ENCODE measurements at regions not wholly inside any gene's neighbourhood (a gene's known extent, or its start where the extent isn't known, plus 50 kb on each side); places are given as distances from the start of the nearest gene placed in this dataset.

GRCh38 chr7:57482-58255 lies 134.7 kb upstream of the FAM20C start:
- ChIA-PET RAD21 (ENCODE audit: low non-redundant PET in 1 of 2, low total read pairs in 2 of 2, uncharacterized antibody in 2 of 2, unreplicated experiment in 2 of 2) (no interaction called here), CTCF (no interaction called here), POLR2A (no interaction called here)
- Histone ChIP-seq H3K4me3 (replicated peaks in 1 of 2; ENCODE audit: low read depth in 1 of 2, low read length in 2 of 2) (no peak overlapping the region), H3K79me2 (ENCODE audit: insufficient read depth, low read length) (no peaks in the 10 kb centered on the region), H2AFZ (ENCODE audit: low read depth, low read length, poor library complexity, severe bottlenecking) (no peak overlapping the region), H3K4me1 (ENCODE audit: control insufficient read depth in 1 of 2, insufficient read depth in 2 of 2, low read length in 2 of 2) (no peaks in the 10 kb centered on the region), H3K9ac (ENCODE audit: low read length) (no peak overlapping the region), H3K27ac (ENCODE audit: low read depth, low read length) (no peak overlapping the region), H3K4me2 (ENCODE audit: low read length) (no peak overlapping the region), H3K36me3 (ENCODE audit: control insufficient read depth in 1 of 2, insufficient read depth in 2 of 2, low read length in 2 of 2) (no peaks in the 10 kb centered on the region), H3K9me2 (ENCODE audit: insufficient read depth) (no peaks in the 10 kb centered on the region), H3K9me3 (ENCODE audit: control insufficient read depth in 1 of 2, insufficient read depth in 1 of 2, low read depth in 1 of 2, low read length in 2 of 2) (no peaks in the 10 kb centered on the region), H3K27me3 (ENCODE audit: insufficient read depth, low read length) (no peaks in the 10 kb centered on the region), H4K20me1 (ENCODE audit: insufficient read depth) (no peaks in the 10 kb centered on the region)
- ATAC-seq (no peak), DNase-seq (ENCODE audit: low read depth, low spot score) (no peak)
- TF ChIP-seq EGR1 (IDR thresholded peaks at IDR 0.05; ENCODE audit: low read depth) (no peak), CEBPB (IDR thresholded peaks at IDR 0.05; ENCODE audit: low read depth) (no peak), POLR2AphosphoS5 (IDR thresholded peaks at IDR 0.05; ENCODE audit: low read depth, low read length) (no peak), ZFX (IDR thresholded peaks at IDR 0.05) (no peak), POLR2A (IDR thresholded peaks at IDR 0.05; ENCODE audit: borderline replicate concordance, extremely low read depth, insufficient read depth, insufficient read length) (no peak), SIN3A (IDR thresholded peaks at IDR 0.05; ENCODE audit: low read depth) (no peak), EZH2 (IDR thresholded peaks at IDR 0.05) (no peak), SP1 (IDR thresholded peaks at IDR 0.05; ENCODE audit: low read depth) (no peak), ZNF274 (IDR thresholded peaks at IDR 0.05; ENCODE audit: low read depth, low read length) (no peak), YY1 (IDR thresholded peaks at IDR 0.05; ENCODE audit: extremely low read depth, insufficient replicate concordance, low read depth, low read length) (no peak), ELF1 (IDR thresholded peaks at IDR 0.05; ENCODE audit: borderline replicate concordance, low read depth) (no peak), REST (IDR thresholded peaks at IDR 0.05; ENCODE audit: low read depth) (no peak), CTCF (IDR thresholded peaks at IDR 0.05 in 2 of 3, conservative IDR thresholded peaks at IDR 0.05 in 1 of 3; ENCODE audit: borderline replicate concordance in 1 of 3, insufficient read depth in 1 of 3, low read depth in 2 of 3, low read length in 2 of 3) (no peak)
- no TSS peak for BruUV-seq (replicated peaks)
- intact Hi-C loops (cut with micrococcal nuclease) = no loop called here
